Spleen (tissue), 11 donors: ENCODE measurements at regions not wholly inside any gene's neighbourhood (a gene's known extent, or its start where the extent isn't known, plus 50 kb on each side); places are given as distances from the start of the nearest gene placed in this dataset.

ENCODE experiments used
- DNase-seq: peaks from one replicate; pipeline ENCODE4 v3.0.0-alpha.2; 2020
- H3K27ac ChIP-seq, 8 donors: fragments of 200-600 bp; sonication (generic) in 7 of 8; 1 replicate in 4 of 8; 2 replicates in 4 of 8; pipeline versions ENCODE4 v1.5.0 to v1.8.0; 2016 to 2021; ENCODE audit warnings: inconsistent platforms in 4 of 8, mild to moderate bottlenecking in 4 of 8, moderate library complexity in 1 of 8
- H3K27me3 ChIP-seq, 7 donors: fragments of 200-600 bp; sonication (generic) in 6 of 7; replicated peaks in 1 of 7; 1 replicate in 4 of 7; 2 replicates in 3 of 7; pipeline versions ENCODE4 v1.5.0 to v1.8.0; 2016 to 2021; ENCODE audit warnings: inconsistent platforms in 3 of 7, mild to moderate bottlenecking in 1 of 7
- H3K36me3 ChIP-seq, 6 donors: fragments of 200-600 bp; sonication (generic) in 5 of 6; 1 replicate in 4 of 6; 2 replicates in 2 of 6; pipeline versions ENCODE4 v1.5.0 to v1.8.0; 2016 to 2021; ENCODE audit warnings: inconsistent platforms in 2 of 6
- H3K4me1 ChIP-seq, 6 donors: fragments of 200-600 bp; sonication (generic) in 5 of 6; 1 replicate in 3 of 6; 2 replicates in 3 of 6; pipeline versions ENCODE4 v1.5.0 to v1.8.0; 2016 to 2021; ENCODE audit warnings: inconsistent platforms in 3 of 6
- H3K4me3 ChIP-seq, 8 donors: fragments of 200-600 bp; sonication (generic) in 7 of 8; 1 replicate in 4 of 8; 2 replicates in 4 of 8; pipeline versions ENCODE4 v1.5.0 to v1.8.0; 2016 to 2021; ENCODE audit warnings: inconsistent platforms in 4 of 8, mild to moderate bottlenecking in 4 of 8, moderate library complexity in 2 of 8
- H3K9me3 ChIP-seq, 8 donors: fragments of 200-600 bp; sonication (generic) in 7 of 8; 1 replicate in 4 of 8; 2 replicates in 4 of 8; pipeline versions ENCODE4 v1.5.0 to v1.8.0; 2016 to 2021; ENCODE audit warnings: inconsistent platforms in 4 of 8
- POLR2A ChIP-seq, 3 donors: fragments of 450-650 bp; IDR thresholded peaks; one replicate each; pipeline ENCODE4 v1.5.1; 2017; ENCODE audit warnings: antibody characterized with exemption in 3 of 3, mild to moderate bottlenecking in 1 of 3
- POLR2AphosphoS5 ChIP-seq, 3 donors: sonication (generic); formaldehyde crosslinking; IDR thresholded peaks; one replicate each; pipeline ENCODE4 v1.5.1; 2017; ENCODE audit warnings: antibody characterized with exemption in 3 of 3
- WGBS, 5 donors: extraction: QIAGEN DNeasy Blood & Tissue Kit in 3 of 5; methylation state at CpG; one replicate each; pipeline versions ENCODE4 v1.1.5 to v1.1.7; 2013 to 2018; 5-methylcytosine and 5-hydroxymethylcytosine counted together
- intact Hi-C: fragments of 100-400 bp; cut with DNase I; formaldehyde crosslinking; loops from one replicate; pipeline ENCODE4 v1.15.0; 2023; ENCODE audit warnings: low total_unique reads
- TF ChIP-seq, protein P1 (sequence below), 11 experiments: fragments of 200-600 bp in 7 of 11; fragments of 450-650 bp in 4 of 11; sonication (generic) in 4 of 11; IDR thresholded peaks in 8 of 11; conservative IDR thresholded peaks in 3 of 11; 1 replicate in 7 of 11; 2 replicates in 4 of 11; pipeline versions ENCODE4 v1.4.0 to v1.8.0; 2016 to 2021; ENCODE audit warnings: antibody characterized with exemption in 11 of 11, inconsistent platforms in 4 of 11, mild to moderate bottlenecking in 1 of 11
- donor health status: healthy with polysubstance abuse.
- donor health status: DM: no; HTN: no; CAD: no; lungs with moderate emphysema.
- donor health status: DM: no; HTN: no; CAD: no.
- donor health status: Bipolar disorder and iron deficiency.
- donor health status: healthy.
- donor health status: DM: no; HTN: no; CAD: no.
- donor health status: DM: yes; HTN: yes; CAD: no.

DNA sequence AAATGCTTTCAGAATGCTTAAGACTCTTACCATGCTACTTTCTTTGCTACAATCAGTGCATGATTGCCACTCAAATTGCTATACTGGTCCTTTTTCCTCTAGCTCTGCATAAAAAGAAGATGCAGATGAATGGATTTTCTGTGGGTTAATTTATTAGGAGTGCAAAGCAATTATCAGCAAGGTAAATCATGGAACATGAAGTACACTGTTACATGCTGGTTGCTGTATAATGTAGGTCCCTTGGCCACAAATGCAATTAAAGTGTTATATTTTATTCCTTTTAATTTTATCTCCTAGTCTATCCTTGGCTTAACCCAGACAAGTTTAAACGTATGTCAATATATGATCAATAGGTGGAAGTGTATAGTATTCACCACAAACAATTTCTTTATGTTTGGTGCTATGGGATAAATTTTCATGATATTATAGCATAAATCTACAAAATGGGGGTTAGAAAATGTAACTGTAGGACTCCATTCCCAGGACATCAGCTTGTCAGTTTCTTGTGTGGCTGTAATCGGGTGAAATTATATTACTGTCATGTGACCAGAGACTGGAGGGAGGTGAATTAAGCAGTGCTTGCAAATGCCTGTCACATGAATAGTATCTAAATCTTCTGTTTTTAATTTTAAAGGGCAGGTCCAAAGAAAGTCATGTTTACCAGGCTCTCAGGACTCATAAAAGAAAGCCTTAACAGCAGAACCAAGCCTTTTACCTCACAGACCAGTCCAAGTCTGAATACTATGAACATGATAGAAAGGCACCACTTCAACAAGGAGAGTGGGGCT lies 176.9 kb upstream of the ID4 start:
- WGBS, 5 donors: 39 to 70% (median 61%) methylated on average over 2 of the region's 2 CpGs
- Histone ChIP-seq H3K9me3 (peaks cover 0 to 9% (median 0%) of the 10 kb centered on the region in 8 donors), H3K27ac (no peak overlapping the region), H3K27me3 (no peaks in the 10 kb centered on the region), H3K4me1 (no peaks in the 10 kb centered on the region), H3K4me3 (no peak overlapping the region), H3K36me3 (no peaks in the 10 kb centered on the region)
- intact Hi-C loops: no loop called here
- no peak for DNase-seq
- TF ChIP-seq, protein P1, sequence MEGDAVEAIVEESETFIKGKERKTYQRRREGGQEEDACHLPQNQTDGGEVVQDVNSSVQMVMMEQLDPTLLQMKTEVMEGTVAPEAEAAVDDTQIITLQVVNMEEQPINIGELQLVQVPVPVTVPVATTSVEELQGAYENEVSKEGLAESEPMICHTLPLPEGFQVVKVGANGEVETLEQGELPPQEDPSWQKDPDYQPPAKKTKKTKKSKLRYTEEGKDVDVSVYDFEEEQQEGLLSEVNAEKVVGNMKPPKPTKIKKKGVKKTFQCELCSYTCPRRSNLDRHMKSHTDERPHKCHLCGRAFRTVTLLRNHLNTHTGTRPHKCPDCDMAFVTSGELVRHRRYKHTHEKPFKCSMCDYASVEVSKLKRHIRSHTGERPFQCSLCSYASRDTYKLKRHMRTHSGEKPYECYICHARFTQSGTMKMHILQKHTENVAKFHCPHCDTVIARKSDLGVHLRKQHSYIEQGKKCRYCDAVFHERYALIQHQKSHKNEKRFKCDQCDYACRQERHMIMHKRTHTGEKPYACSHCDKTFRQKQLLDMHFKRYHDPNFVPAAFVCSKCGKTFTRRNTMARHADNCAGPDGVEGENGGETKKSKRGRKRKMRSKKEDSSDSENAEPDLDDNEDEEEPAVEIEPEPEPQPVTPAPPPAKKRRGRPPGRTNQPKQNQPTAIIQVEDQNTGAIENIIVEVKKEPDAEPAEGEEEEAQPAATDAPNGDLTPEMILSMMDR (IDR thresholded peaks at IDR 0.05 in 8 of 11, conservative IDR thresholded peaks at IDR 0.05 in 3 of 11): no peak
- TF ChIP-seq POLR2A (IDR thresholded peaks at IDR 0.05): no peak
- no peak for TF ChIP-seq POLR2AphosphoS5 (IDR thresholded peaks at IDR 0.05)

DNA sequence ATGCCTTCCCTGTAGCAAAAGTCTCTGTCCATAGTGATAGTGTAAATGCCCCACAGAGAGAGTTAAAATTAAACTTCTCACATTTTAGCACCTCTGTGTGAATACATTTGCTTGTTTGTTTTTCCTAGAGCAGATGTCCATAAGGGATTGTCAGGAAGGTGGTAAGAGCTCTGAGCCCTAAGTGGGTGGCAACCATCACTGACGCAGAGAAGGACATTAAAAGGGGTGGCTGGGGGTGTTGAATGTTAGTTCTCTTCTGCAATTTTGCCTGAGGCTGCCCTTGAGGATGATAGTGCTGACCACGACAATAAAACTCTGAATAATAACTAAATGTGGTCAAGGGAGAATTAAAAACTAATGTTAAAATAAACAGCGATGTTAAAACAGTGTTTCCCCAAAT lies 174.3 kb upstream of the ID4 start:
- no peaks in the 10 kb centered on the region for H3K36me3 ChIP-seq
- H3K27me3 ChIP-seq: no peaks in the 10 kb centered on the region
- H3K4me1 ChIP-seq: no peaks in the 10 kb centered on the region
- TF ChIP-seq POLR2AphosphoS5 (IDR thresholded peaks at IDR 0.05) (no peak), POLR2A (IDR thresholded peaks at IDR 0.05) (no peak)
- TF ChIP-seq, protein P1 (IDR thresholded peaks at IDR 0.05 in 8 of 11, conservative IDR thresholded peaks at IDR 0.05 in 3 of 11): no peak
- WGBS, 5 donors: 53 to 66% (median 57%) methylated on average over 3 of the region's 3 CpGs
- peaks cover 0 to 3% (median 0%) of the 10 kb centered on the region in 8 donors for H3K9me3 ChIP-seq
- intact Hi-C loops: no loop called here
- H3K27ac ChIP-seq: no peak overlapping the region
- H3K4me3 ChIP-seq: no peak overlapping the region
- no peak for DNase-seq

DNA sequence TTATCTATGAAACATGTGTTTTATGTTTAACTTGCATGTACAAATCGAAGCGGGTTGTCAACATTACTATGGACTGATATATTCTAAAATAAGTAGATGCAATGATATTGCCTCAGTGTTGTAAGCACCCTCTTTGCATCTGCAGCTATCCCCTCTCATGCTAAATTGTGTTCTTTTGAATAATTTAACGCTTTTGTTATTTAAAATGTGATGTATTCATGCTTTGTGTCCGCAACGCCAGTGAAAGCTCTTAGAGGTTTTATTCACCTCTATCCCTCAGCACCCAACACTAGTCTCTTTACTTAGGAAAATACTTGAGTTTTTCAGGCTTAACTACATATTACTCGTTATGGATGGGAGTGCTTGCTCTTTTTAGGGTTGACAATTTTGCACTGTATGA lies 173.7 kb upstream of the ID4 start:
- intact Hi-C loops: no loop called here
- Histone ChIP-seq H3K4me1 (no peaks in the 10 kb centered on the region), H3K9me3 (no peaks in the 10 kb centered on the region), H3K36me3 (no peaks in the 10 kb centered on the region), H3K27me3 (no peaks in the 10 kb centered on the region), H3K27ac (no peak overlapping the region), H3K4me3 (no peak overlapping the region)
- TF ChIP-seq POLR2AphosphoS5 (IDR thresholded peaks at IDR 0.05) (no peak), POLR2A (IDR thresholded peaks at IDR 0.05) (no peak)
- TF ChIP-seq, protein P1 (IDR thresholded peaks at IDR 0.05 in 8 of 11, conservative IDR thresholded peaks at IDR 0.05 in 3 of 11): no peak
- no peak for DNase-seq
- 64 to 72% (median 67%) methylated on average over 6 of the region's 6 CpGs for WGBS, 5 donors

DNA sequence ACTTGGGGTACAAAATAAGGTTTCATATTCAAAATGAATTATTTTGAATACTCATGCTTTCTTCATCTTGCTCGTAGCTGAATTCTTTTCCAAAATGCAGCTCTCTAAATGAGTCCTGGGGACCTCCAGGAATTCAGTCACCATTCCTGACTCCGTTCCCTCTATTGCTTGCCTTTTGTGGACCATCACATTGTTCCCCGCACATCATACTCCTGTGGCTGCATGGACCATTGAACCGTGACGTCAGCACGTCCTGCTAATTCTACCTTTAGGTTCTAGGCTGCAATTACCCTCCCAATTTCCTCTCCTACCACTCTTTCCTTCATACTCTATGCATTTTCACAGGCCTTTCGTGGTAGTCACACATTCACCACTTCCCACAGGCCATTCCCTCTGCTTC lies 173.1 kb upstream of the ID4 start:
- Histone ChIP-seq H3K36me3 (no peaks in the 10 kb centered on the region), H3K4me1 (no peaks in the 10 kb centered on the region), H3K27ac (no peak overlapping the region), H3K4me3 (no peak overlapping the region), H3K9me3 (no peaks in the 10 kb centered on the region), H3K27me3 (no peaks in the 10 kb centered on the region)
- no peak for DNase-seq
- 65 to 77% (median 73%) methylated on average over 7 of the region's 7 CpGs for WGBS, 5 donors
- intact Hi-C loops: no loop called here
- TF ChIP-seq POLR2AphosphoS5 (IDR thresholded peaks at IDR 0.05) (no peak), POLR2A (IDR thresholded peaks at IDR 0.05) (no peak)
- TF ChIP-seq, protein P1 (IDR thresholded peaks at IDR 0.05 in 8 of 11, conservative IDR thresholded peaks at IDR 0.05 in 3 of 11): no peak
